T-helper 2 cell treated with Interferon-gamma antibody and Interleukin-4, amounts not matched to agents 5 μg/mL and 100 μg/mL, for 36 hours (primary cell): ENCODE measurements at regions not wholly inside any gene's neighbourhood (a gene's known extent, or its start where the extent isn't known, plus 50 kb on each side); places are given as distances from the start of the nearest gene placed in this dataset.

Experiments
- DNase-seq: peaks from one replicate; pipeline ENCODE4 v3.0.0; 2021; ENCODE audit warnings: low spot score
- H3K27ac Mint-ChIP-seq: one replicate; pipeline ENCODE4 v1.8.0; 2021; ENCODE audit warnings: mild to moderate bottlenecking, mixed read lengths
- H3K27me3 Mint-ChIP-seq: one replicate; pipeline ENCODE4 v1.8.0; 2021; ENCODE audit warnings: low read depth, mixed read lengths
- H3K36me3 Mint-ChIP-seq: one replicate; pipeline ENCODE4 v1.8.0; 2021; ENCODE audit warnings: low read depth, mixed read lengths
- H3K4me1 Mint-ChIP-seq: one replicate; pipeline ENCODE4 v1.8.0; 2021; ENCODE audit warnings: low read depth, mixed read lengths
- H3K4me3 Mint-ChIP-seq: one replicate; pipeline ENCODE4 v1.8.0; 2022; ENCODE audit warnings: mild to moderate bottlenecking, moderate library complexity, mixed read lengths
- H3K9me3 Mint-ChIP-seq: one replicate; pipeline ENCODE4 v1.8.0; 2021; ENCODE audit warnings: mixed read lengths

DNA sequence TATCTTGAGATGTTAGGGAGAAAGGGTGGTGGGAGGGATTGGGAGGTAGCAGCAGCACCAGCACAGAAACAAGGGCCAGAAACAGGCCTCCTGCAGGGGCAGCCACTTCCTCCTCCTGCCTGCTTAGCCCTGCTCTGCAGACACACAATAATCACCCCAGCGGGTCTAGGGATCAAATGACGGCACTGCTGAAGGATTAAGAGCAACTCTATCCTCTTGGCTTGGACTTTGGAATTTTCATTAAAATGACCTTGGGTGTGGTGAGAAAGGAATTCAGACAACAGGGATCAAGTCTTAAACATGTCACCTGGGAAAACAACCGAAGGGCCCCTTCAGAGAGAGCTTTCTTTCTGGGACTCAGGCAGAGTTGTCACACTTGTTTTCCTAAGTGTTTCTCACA lies 353.4 kb downstream of the SPRY1 start:
- Mint-ChIP-seq H3K27me3 (peaks cover 6% of the 10 kb centered on the region), H3K4me3 (no peak overlapping the region), H3K9me3 (no peaks in the 10 kb centered on the region), H3K36me3 (no peaks in the 10 kb centered on the region), H3K4me1 (no peaks in the 10 kb centered on the region), H3K27ac (no peak overlapping the region)
- no peak for DNase-seq

DNA sequence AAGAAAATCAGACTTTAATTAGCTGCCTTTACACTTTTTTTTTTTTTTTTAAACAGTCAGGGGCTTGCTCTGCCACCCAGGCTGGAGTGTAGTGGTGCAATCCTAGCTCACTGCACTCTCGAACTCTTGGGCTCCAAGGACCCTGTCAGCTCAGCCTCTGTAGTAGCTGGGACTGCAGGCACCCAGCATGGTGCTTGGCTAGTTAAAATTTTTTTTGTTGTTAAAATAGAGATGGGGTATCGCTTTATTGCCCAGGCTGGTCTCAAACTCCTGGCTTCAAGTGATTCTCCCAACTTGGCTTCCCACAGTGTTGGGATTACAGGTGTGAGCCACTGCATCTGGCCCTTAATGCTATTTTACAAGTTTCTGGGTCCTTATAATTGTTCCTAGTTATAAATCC lies 359.1 kb downstream of the SPRY1 start:
- DNase-seq, result no peak
- H3K27ac Mint-ChIP-seq, result no peak overlapping the region
- H3K36me3 Mint-ChIP-seq, result no peaks in the 10 kb centered on the region
- no peaks in the 10 kb centered on the region for H3K9me3 Mint-ChIP-seq
- no peaks in the 10 kb centered on the region for H3K4me1 Mint-ChIP-seq
- no peak overlapping the region for H3K4me3 Mint-ChIP-seq
- H3K27me3 Mint-ChIP-seq, result peaks cover 3% of the 10 kb centered on the region

DNA sequence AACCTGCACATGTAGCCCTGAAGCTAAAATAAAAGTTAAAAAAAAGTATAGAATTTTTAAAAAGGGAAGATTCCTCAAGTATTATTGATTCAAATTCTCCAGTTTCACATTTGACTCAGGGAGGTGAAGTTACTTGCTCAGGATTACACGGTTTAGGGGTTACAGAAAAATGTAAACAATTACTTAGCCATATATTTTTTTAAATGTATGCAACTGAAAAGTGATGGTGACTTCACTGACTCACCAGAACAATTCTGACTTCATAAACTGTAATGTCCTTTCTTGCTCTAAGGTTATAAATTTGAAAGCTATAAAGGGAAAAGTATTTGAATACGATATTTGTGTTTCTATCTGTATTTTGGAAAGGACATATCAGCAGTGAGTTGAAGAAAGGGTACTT lies 371.2 kb downstream of the SPRY1 start:
- Mint-ChIP-seq H3K27ac (no peak overlapping the region), H3K27me3 (no peaks in the 10 kb centered on the region), H3K4me3 (no peak overlapping the region), H3K4me1 (no peaks in the 10 kb centered on the region), H3K9me3 (no peaks in the 10 kb centered on the region), H3K36me3 (no peaks in the 10 kb centered on the region)
- no peak for DNase-seq

DNA sequence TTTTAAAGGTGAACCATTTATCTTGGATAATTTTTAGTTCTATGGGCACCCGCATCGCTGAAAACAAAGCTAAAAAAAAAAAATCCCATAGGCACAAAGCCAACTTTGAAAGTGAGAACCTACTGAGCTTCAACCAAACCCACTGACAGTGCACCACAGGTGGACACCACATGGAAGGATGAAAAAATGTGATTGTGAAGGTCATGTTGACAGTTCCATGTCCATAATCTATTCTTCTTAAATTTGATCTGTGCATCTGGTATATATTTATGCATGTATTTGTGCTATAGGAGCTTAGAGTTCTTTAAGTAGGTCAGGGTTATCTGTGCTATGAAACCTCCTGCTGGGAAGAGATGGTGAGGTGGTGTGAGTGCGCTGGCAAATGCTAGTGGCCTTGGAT lies 374.3 kb downstream of the SPRY1 start:
- no peaks in the 10 kb centered on the region for H3K9me3 Mint-ChIP-seq
- H3K27ac Mint-ChIP-seq, result no peak overlapping the region
- H3K27me3 Mint-ChIP-seq, result no peaks in the 10 kb centered on the region
- H3K4me3 Mint-ChIP-seq, result no peak overlapping the region
- DNase-seq, result no peak
- H3K4me1 Mint-ChIP-seq, result no peaks in the 10 kb centered on the region
- no peaks in the 10 kb centered on the region for H3K36me3 Mint-ChIP-seq

DNA sequence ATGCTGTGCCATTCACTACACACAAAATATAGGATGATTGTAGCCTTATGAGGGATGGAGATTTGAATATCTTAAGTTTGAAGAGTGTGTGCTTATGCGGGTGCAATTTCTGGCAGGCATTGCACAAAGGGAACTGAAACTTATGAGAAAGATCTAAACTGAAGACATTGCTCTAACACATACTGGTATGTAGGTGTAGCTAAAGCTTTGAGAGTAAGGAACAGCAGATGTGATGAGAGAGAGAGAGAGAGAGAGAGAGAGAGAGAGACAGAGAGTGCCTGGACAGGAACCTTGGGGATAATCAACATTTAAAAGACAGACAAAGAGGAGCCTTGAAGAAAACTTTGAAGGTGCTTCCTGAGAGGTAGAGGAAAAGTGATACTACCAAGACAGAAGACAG lies 379.7 kb downstream of the SPRY1 start:
- no peak overlapping the region for H3K4me3 Mint-ChIP-seq
- peaks cover 2% of the 10 kb centered on the region for H3K4me1 Mint-ChIP-seq
- no peaks in the 10 kb centered on the region for H3K9me3 Mint-ChIP-seq
- no peaks in the 10 kb centered on the region for H3K36me3 Mint-ChIP-seq
- no peak for DNase-seq
- H3K27me3 Mint-ChIP-seq, result no peaks in the 10 kb centered on the region
- H3K27ac Mint-ChIP-seq, result no peak overlapping the region

DNA sequence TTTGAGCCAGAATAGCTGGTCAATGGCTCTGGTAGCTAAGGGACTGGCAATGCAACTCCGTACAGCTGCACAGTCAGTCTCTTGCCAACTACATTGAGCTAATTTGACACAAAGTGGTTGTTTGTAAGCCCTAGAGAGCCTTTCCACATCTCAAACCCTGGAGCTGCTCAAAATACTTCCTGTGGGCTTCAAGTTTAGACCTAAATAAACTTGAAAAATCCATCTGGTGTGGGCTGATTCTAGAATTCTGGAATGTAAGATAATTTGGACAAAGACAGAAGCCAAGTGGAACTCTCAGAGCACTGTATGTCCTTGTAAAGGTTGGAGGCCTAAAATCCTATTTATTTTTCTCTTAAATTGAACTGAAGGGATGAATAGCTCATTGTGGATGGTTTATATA lies 380.8 kb downstream of the SPRY1 start:
- DNase-seq, result no peak
- Mint-ChIP-seq H3K4me3 (no peak overlapping the region), H3K9me3 (no peaks in the 10 kb centered on the region), H3K36me3 (no peaks in the 10 kb centered on the region), H3K27ac (no peak overlapping the region), H3K4me1 (peaks cover 2% of the 10 kb centered on the region), H3K27me3 (no peaks in the 10 kb centered on the region)

DNA sequence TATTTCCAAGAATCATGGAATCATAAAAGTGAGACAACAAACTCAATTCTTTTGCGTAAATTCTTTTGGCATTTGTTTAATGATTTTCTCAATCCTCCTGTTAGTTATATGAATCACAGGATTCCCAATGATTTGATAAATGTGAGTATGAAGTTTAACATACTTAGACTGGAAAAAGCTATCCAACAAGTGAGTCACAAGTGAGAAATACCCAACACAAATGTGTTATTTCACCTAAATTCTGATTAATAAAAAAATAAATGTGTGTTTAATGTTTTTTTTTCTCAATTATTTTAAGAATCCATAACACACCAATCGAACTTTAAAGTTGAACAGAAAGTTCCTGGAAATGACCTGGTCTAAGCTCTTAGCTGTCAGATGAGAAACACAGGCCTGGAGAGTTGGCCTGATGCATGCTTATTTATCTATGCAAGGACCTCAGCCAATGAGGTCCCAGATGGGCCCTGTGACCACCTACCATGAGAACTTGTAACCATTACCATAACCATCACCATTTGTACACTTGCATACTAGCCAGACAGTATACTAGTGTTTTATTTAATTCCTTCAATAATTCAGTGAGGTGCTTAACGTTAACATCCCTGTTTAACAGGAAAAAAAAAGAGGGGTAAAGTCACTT lies 386.7 kb downstream of the SPRY1 start:
- Mint-ChIP-seq H3K36me3 (no peaks in the 10 kb centered on the region), H3K4me3 (no peak overlapping the region), H3K4me1 (no peaks in the 10 kb centered on the region), H3K27me3 (no peaks in the 10 kb centered on the region), H3K27ac (no peak overlapping the region), H3K9me3 (no peaks in the 10 kb centered on the region)
- no peak for DNase-seq

DNA sequence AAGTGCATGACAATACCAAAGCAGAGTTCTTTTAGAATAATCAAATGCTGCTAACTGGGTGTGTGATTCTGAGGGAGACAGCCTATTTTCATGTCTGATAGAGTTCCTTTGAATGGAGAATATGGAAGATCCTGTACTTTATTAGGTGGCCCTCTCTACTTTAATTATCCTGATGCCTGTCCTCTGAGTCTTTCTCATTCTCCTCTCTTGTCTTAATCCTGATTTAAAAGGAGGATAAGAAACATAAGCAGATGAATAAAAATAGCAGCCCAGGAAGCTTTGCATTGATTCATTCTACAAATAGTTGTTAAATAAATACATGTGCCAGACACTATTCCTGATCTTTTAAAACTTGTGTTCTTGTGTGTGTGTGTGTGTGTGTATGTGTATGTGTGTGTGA lies 387.3 kb downstream of the SPRY1 start:
- H3K4me3 Mint-ChIP-seq, result no peak overlapping the region
- no peaks in the 10 kb centered on the region for H3K4me1 Mint-ChIP-seq
- H3K27me3 Mint-ChIP-seq, result no peaks in the 10 kb centered on the region
- H3K36me3 Mint-ChIP-seq, result no peaks in the 10 kb centered on the region
- H3K9me3 Mint-ChIP-seq, result no peaks in the 10 kb centered on the region
- no peak overlapping the region for H3K27ac Mint-ChIP-seq
- no peak for DNase-seq

DNA sequence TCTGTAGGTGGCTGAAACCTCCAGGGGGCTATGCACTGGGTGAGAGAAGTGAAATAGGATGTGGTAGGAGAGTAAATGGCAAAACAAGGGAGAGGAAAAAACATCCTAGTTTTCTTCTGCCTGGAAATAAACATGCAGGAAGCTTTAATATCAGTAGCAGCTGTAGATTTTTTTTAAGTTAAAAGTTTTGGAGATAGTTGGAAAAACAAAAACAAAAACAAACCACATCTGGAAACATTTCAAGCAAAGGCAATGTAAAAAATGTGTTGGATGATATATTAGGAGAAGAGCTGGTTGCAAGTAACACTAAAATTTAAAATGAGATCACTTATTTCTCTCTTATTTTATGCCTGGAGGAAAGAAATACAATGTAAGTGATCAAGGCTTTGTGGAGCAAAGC lies 388.0 kb downstream of the SPRY1 start:
- DNase-seq, result no peak
- Mint-ChIP-seq H3K36me3 (no peaks in the 10 kb centered on the region), H3K9me3 (no peaks in the 10 kb centered on the region), H3K4me1 (no peaks in the 10 kb centered on the region), H3K4me3 (no peak overlapping the region), H3K27ac (no peak overlapping the region), H3K27me3 (no peaks in the 10 kb centered on the region)

DNA sequence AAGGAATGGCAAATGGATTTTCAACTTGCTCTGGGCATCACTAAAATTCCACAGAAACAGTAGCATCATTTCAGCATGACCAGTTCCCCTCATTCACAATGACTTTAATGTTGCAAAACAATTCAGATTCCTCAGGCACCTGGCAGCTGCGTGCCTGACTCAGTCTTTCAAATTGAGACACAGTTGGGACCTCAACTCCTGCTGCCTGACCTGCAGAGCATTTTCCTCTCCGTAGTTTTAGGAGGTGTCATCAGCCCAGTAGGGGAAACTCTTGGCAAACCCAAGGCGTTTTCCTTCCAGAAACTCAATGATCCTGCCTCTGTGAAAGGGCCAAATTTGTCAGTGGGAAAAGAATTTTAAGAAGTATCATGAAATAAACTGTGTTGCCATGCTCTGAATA lies 388.9 kb downstream of the SPRY1 start:
- no peak for DNase-seq

DNA sequence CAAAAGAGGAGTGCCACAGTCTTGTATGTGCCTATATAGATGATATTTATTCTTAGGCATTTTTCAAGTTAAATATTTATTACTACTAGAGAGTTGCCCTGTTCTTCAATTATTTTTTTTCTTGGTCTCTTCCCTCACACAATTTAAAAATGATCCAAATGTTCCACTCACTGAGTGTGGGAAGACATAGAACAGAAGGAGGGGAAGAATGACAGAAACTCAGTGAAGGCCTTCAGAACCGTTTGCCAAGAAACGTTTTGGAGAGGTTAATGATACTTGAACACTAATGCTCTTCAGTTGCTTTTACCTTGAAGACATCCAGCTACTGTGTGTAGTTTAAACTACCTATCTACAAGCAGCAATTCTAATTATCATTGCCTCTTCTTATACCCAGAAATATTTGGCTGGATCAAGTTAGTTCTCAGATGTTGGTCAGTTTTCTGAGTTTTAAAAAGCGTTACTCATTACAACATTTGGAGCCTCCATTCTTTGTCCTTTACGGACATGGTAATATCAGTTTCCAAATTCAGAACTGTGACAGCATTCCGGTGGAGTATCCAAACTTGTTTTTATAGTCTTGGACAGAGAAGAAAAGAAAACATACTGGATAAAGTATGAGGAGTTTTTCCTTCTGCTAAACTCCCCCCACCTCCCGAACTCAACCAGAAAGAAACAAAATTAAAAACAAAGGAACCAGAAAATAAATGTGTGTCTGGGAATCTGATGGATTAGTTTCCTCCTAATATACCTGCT lies 389.7 kb downstream of the SPRY1 start:
- Mint-ChIP-seq H3K27me3 (no peaks in the 10 kb centered on the region), H3K9me3 (no peaks in the 10 kb centered on the region), H3K36me3 (no peaks in the 10 kb centered on the region), H3K4me1 (no peaks in the 10 kb centered on the region), H3K4me3 (no peak overlapping the region), H3K27ac (no peak overlapping the region)
- DNase-seq, result no peak

More for the DNA sequence above, 388.9 kb downstream of the SPRY1 start:
- Mint-ChIP-seq H3K9me3 (no peaks in the 10 kb centered on the region), H3K4me3 (no peak overlapping the region), H3K4me1 (no peaks in the 10 kb centered on the region), H3K27me3 (no peaks in the 10 kb centered on the region), H3K27ac (no peak overlapping the region), H3K36me3 (no peaks in the 10 kb centered on the region)

DNA sequence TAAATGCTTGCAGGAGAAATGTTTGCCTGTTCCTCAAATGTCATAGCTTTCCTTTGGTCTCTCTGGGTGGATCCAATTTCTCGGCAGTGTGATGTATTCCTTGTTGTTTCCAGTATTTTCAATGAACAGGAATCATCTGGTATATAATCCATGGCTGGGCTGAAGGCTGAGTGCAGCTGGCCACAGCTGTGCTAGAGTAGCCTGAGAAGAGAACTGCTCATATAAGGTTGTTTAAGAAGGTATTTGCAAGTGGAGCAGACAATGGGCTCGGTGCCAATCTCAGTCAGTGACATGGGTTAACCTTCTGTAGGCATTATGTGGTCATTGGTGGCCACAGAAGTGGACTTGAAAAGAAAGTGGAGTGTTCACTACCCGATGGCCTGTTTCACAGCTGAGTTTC lies 390.3 kb downstream of the SPRY1 start:
- H3K9me3 Mint-ChIP-seq, result no peaks in the 10 kb centered on the region

DNA sequence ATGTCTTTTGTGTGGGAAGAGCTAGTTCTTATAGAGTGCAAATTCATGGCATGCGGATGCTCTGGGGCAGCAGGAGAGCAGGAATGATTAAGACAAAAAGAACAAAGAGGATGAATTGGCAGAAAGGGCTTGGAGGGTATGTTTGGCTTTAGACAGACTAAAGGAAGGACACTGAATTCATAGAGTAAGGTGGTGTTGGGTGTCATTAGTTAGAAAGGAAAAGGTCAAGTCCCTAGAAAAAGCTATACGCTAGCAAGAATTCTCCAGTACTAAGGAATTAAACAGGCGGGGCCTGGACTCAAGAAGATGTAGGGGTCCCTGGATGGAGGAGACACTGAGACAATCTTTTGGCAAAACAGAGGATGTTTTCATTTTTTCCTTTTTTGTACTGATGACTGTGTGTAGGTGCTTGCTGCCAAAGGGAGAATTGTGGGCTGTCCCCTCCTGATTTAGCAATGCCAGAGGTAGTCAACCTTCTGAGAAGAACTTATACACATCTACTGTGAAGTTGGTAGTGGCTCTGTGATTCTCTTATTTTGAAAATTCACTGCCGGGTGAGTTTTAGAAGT lies 391.0 kb downstream of the SPRY1 start:
- no peaks in the 10 kb centered on the region for H3K27me3 Mint-ChIP-seq
- H3K27ac Mint-ChIP-seq, result no peak overlapping the region
- DNase-seq, result no peak
- H3K36me3 Mint-ChIP-seq, result no peaks in the 10 kb centered on the region
- no peaks in the 10 kb centered on the region for H3K9me3 Mint-ChIP-seq
- H3K4me3 Mint-ChIP-seq, result no peak overlapping the region
- H3K4me1 Mint-ChIP-seq, result no peaks in the 10 kb centered on the region

More for the DNA sequence above, 390.3 kb downstream of the SPRY1 start:
- no peaks in the 10 kb centered on the region for H3K27me3 Mint-ChIP-seq
- no peak for DNase-seq
- H3K4me1 Mint-ChIP-seq, result no peaks in the 10 kb centered on the region
- H3K4me3 Mint-ChIP-seq, result no peak overlapping the region
- H3K36me3 Mint-ChIP-seq, result no peaks in the 10 kb centered on the region
- H3K27ac Mint-ChIP-seq, result no peak overlapping the region

DNA sequence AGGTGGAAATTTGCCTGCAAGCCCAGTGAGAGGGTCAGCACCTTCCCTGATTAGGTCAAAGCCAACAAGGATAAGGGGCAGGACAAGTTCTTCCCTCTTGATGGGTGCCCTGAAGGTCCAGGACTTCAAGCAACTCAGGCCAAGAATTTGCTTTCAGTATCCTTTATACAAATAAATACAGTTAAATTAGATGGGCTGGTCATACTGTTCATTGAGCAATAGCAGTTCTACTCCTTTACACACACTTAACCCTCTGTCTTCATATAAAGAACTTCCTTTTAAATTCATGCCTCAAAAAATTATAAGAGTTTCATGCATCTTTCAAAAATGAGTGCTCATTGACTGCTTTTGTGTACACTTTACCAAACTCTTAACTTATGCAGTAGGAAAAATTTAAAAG lies 392.0 kb downstream of the SPRY1 start:
- no peak for DNase-seq
- Mint-ChIP-seq H3K27me3 (no peaks in the 10 kb centered on the region), H3K36me3 (no peaks in the 10 kb centered on the region), H3K4me3 (no peak overlapping the region), H3K4me1 (no peaks in the 10 kb centered on the region), H3K9me3 (no peaks in the 10 kb centered on the region), H3K27ac (no peak overlapping the region)
